ENCODE measurements at regions not wholly inside any gene's neighbourhood (a gene's known extent, or its start where the extent isn't known, plus 50 kb on each side); places are given as distances from the start of the nearest gene placed in this dataset.

GRCh38 chr2:23238011-23238657, 146.8 kb upstream of the KLHL29 start:
- no peak for TF ChIP-seq CTCF (IDR thresholded peaks at IDR 0.05; ENCODE audit: low read depth, low read length, missing control alignments)
- no peak overlapping the region for H3K4me3 ChIP-seq (replicated peaks; ENCODE audit: low read depth, low read length)
- no peak for DNase-seq (ENCODE audit: extremely low read depth, low read depth)

- no peak for TF ChIP-seq CTCF (IDR thresholded peaks at IDR 0.05; ENCODE audit: low read depth, low read length, missing control alignments)
- H3K4me3 ChIP-seq (replicated peaks; ENCODE audit: low read depth, low read length), result no peak overlapping the region
- DNase-seq (ENCODE audit: extremely low read depth, low read depth), result no peak
Observed at GRCh38 chr2:23239374-23239773, 145.6 kb upstream of the KLHL29 start.

- TF ChIP-seq CTCF (IDR thresholded peaks at IDR 0.05; ENCODE audit: low read depth, low read length, missing control alignments), result no peak
- peak; percentile 76 for DNase-seq (ENCODE audit: extremely low read depth, low read depth)
Observed at GRCh38 chr2:23241121-23241520, 143.9 kb upstream of the KLHL29 start.

GRCh38 chr2:23241611-23242245, 143.3 kb upstream of the KLHL29 start:
- no peak for DNase-seq (ENCODE audit: extremely low read depth, low read depth)
- TF ChIP-seq CTCF (IDR thresholded peaks at IDR 0.05; ENCODE audit: low read depth, low read length, missing control alignments), result no peak
- no peak overlapping the region for H3K4me3 ChIP-seq (replicated peaks; ENCODE audit: low read depth, low read length)

More at GRCh38 chr2:23241121-23241520, 143.9 kb upstream of the KLHL29 start:
- H3K4me3 ChIP-seq (replicated peaks; ENCODE audit: low read depth, low read length), result no peak overlapping the region

- DNase-seq (ENCODE audit: extremely low read depth, low read depth), result no peak
- H3K4me3 ChIP-seq (replicated peaks; ENCODE audit: low read depth, low read length), result no peak overlapping the region
- no peak for TF ChIP-seq CTCF (IDR thresholded peaks at IDR 0.05; ENCODE audit: low read depth, low read length, missing control alignments)
Observed at GRCh38 chr2:23243073-23243659, 141.8 kb upstream of the KLHL29 start.

GRCh38 chr2:23244617-23245016, 140.4 kb upstream of the KLHL29 start:
- H3K4me3 ChIP-seq (replicated peaks; ENCODE audit: low read depth, low read length), result no peak overlapping the region
- no peak for TF ChIP-seq CTCF (IDR thresholded peaks at IDR 0.05; ENCODE audit: low read depth, low read length, missing control alignments)
- no peak for DNase-seq (ENCODE audit: extremely low read depth, low read depth)

All from HFF-Myc (cell line).